HEK293T (cell line): ENCODE measurements at regions not wholly inside any gene's neighbourhood (a gene's known extent, or its start where the extent isn't known, plus 50 kb on each side); places are given as distances from the start of the nearest gene placed in this dataset.

Source experiments
- ARNT ChIP-seq: fragments of 450-650 bp; IDR thresholded peaks from 2 replicates; pipeline ENCODE4 v1.6.1; 2017; ENCODE audit warnings: mild to moderate bottlenecking
- BHLHE40 ChIP-seq: fragments of 450-650 bp; IDR thresholded peaks from 2 replicates; pipeline ENCODE4 v1.6.1; 2016; ENCODE audit warnings: mild to moderate bottlenecking, moderate library complexity, borderline replicate concordance
- CTBP1 ChIP-seq: fragments of 450-650 bp; IDR thresholded peaks from 2 replicates; pipeline ENCODE4 v1.6.1; 2016; ENCODE audit warnings: borderline replicate concordance
- FOXA1 ChIP-seq: fragments of 450-650 bp; IDR thresholded peaks from 2 replicates; pipeline ENCODE4 v1.6.1; 2016; ENCODE audit warnings: mild to moderate bottlenecking
- FOXK2 ChIP-seq: fragments of 450-650 bp; IDR thresholded peaks from 2 replicates; pipeline ENCODE4 v1.6.1; 2016; ENCODE audit warnings: mild to moderate bottlenecking
- HDGF ChIP-seq: fragments of 450-650 bp; IDR thresholded peaks from 2 replicates; pipeline ENCODE4 v1.6.1; 2017; ENCODE audit warnings: antibody characterized with exemption, borderline replicate concordance
- L3MBTL2 ChIP-seq: fragments of 450-650 bp; conservative IDR thresholded peaks from 2 replicates; pipeline ENCODE4 v1.6.1; 2016; ENCODE audit warnings: mild to moderate bottlenecking
- LEF1 ChIP-seq: fragments of 450-650 bp; IDR thresholded peaks from 2 replicates; pipeline ENCODE4 v1.6.1; 2017; ENCODE audit warnings: mild to moderate bottlenecking, borderline replicate concordance
- NFRKB ChIP-seq: fragments of 450-650 bp; IDR thresholded peaks from 2 replicates; pipeline ENCODE4 v1.6.1; 2016; ENCODE audit warnings: mild to moderate bottlenecking, moderate library complexity
- SP1 ChIP-seq: fragments of 450-650 bp; IDR thresholded peaks from 2 replicates; pipeline ENCODE4 v1.6.1; 2017
- SUZ12 ChIP-seq: fragments of 450-650 bp; IDR thresholded peaks from 2 replicates; pipeline ENCODE4 v1.6.1; 2016; ENCODE audit warnings: mild to moderate bottlenecking
- TF ChIP-seq, protein P1 (sequence below): fragments of 450-650 bp; IDR thresholded peaks from 2 replicates; pipeline ENCODE4 v1.6.1; 2016

GRCh38 chr6:115830895-115831294 lies 229.8 kb downstream of the FRK start:
- TF ChIP-seq, protein P1, sequence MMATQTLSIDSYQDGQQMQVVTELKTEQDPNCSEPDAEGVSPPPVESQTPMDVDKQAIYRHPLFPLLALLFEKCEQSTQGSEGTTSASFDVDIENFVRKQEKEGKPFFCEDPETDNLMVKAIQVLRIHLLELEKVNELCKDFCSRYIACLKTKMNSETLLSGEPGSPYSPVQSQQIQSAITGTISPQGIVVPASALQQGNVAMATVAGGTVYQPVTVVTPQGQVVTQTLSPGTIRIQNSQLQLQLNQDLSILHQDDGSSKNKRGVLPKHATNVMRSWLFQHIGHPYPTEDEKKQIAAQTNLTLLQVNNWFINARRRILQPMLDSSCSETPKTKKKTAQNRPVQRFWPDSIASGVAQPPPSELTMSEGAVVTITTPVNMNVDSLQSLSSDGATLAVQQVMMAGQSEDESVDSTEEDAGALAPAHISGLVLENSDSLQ = no peak
- TF ChIP-seq BHLHE40 = no peak
- no peak for TF ChIP-seq NFRKB
- no peak for TF ChIP-seq LEF1
- no peak for TF ChIP-seq CTBP1
- TF ChIP-seq FOXA1 = no peak
- no peak for TF ChIP-seq FOXK2
- no peak for TF ChIP-seq SP1
- no peak for TF ChIP-seq L3MBTL2
- no peak for TF ChIP-seq SUZ12
- no peak for TF ChIP-seq HDGF
- TF ChIP-seq ARNT = no peak
